ENCODE measurements at regions not wholly inside any gene's neighbourhood (a gene's known extent, or its start where the extent isn't known, plus 50 kb on each side); places are given as distances from the start of the nearest gene placed in this dataset.

- Histone ChIP-seq H3K4me3 (no peak overlapping the region), H3K9me3 (no peaks in the 10 kb centered on the region), H3K27ac (no peak overlapping the region), H3K4me2 (no peak overlapping the region), H3K4me1 (no peaks in the 10 kb centered on the region)
- ATAC-seq: no peak
- FAIRE-seq: no peak
- no peak for DNase-seq (ENCODE audit: low read depth in 1 of 2, low spot score in 1 of 2)
- ChIA-PET POLR2A (no interaction called here), CTCF (no interaction called here)
- TF ChIP-seq KDM1A (IDR thresholded peaks at IDR 0.05; ENCODE audit: low read depth) (no peak), MAFK (IDR thresholded peaks at IDR 0.05; ENCODE audit: partially characterized antibody) (peak; percentile 84)
Observed at GRCh38 chr3:167938516-167938915, 157.2 kb downstream of the GOLIM4 start.

DNA sequence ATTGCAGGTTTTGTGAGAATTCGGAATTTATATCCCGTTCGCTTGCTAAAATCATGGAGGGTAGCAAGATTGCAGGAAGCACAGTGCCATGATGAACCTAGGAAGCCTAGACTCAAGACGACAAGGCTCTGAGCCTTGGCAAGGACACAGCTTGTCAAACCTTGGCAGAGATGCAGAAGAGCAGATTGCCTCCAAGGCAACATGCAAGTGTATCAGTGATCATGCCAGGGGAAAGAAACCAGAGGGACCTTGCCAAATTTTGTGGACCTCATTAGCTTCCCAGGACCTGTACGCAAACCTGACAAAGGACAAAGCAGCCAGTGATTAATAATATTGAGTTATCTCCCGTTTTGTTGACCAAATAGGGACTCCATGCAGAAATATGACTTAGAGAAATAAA lies 159.7 kb downstream of the GOLIM4 start:
- DNase-seq (ENCODE audit: low read depth in 1 of 2, low spot score in 1 of 2): no peak
- Histone ChIP-seq H3K4me1 (no peaks in the 10 kb centered on the region), H3K27ac (no peak overlapping the region), H3K4me2 (no peak overlapping the region), H3K4me3 (no peak overlapping the region), H3K9me3 (no peaks in the 10 kb centered on the region)
- FAIRE-seq: no peak
- 50% methylated on average over 6 of the region's 6 CpGs for WGBS (ENCODE audit: missing lambda C conversion rate)
- CTCF ChIA-PET: no interaction called here
- POLR2A ChIA-PET: no interaction called here
- ATAC-seq: no peak
- TF ChIP-seq MAFK (IDR thresholded peaks at IDR 0.05; ENCODE audit: partially characterized antibody): no peak
- no peak for TF ChIP-seq ZFP36 (IDR thresholded peaks at IDR 0.05; ENCODE audit: borderline replicate concordance, partially characterized antibody)
- TF ChIP-seq RFX5 (IDR thresholded peaks at IDR 0.05): no peak
- TF ChIP-seq, protein P1, sequence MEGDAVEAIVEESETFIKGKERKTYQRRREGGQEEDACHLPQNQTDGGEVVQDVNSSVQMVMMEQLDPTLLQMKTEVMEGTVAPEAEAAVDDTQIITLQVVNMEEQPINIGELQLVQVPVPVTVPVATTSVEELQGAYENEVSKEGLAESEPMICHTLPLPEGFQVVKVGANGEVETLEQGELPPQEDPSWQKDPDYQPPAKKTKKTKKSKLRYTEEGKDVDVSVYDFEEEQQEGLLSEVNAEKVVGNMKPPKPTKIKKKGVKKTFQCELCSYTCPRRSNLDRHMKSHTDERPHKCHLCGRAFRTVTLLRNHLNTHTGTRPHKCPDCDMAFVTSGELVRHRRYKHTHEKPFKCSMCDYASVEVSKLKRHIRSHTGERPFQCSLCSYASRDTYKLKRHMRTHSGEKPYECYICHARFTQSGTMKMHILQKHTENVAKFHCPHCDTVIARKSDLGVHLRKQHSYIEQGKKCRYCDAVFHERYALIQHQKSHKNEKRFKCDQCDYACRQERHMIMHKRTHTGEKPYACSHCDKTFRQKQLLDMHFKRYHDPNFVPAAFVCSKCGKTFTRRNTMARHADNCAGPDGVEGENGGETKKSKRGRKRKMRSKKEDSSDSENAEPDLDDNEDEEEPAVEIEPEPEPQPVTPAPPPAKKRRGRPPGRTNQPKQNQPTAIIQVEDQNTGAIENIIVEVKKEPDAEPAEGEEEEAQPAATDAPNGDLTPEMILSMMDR (IDR thresholded peaks at IDR 0.05): no peak
- TF ChIP-seq BCL3 (IDR thresholded peaks at IDR 0.05): no peak
- TF ChIP-seq MAZ (IDR thresholded peaks at IDR 0.05; ENCODE audit: borderline replicate concordance, low read depth, low read length): no peak
- no peak for TF ChIP-seq POLR2AphosphoS2 (conservative IDR thresholded peaks at IDR 0.05; ENCODE audit: low read length)
- TF ChIP-seq EHF (CRISPR knock-in tag; IDR thresholded peaks at IDR 0.05): no peak
- no peak for TF ChIP-seq PHF8 (IDR thresholded peaks at IDR 0.05; ENCODE audit: borderline replicate concordance, low read depth)
- TF ChIP-seq NPAS2 (CRISPR knock-in tag; IDR thresholded peaks at IDR 0.05; ENCODE audit: borderline replicate concordance): no peak
- no peak for TF ChIP-seq RNF2 (IDR thresholded peaks at IDR 0.05; ENCODE audit: borderline replicate concordance, low read depth)

- no peak for FAIRE-seq
- ChIA-PET POLR2A (no interaction called here), CTCF (no interaction called here)
- TF ChIP-seq EHMT2 (IDR thresholded peaks at IDR 0.05; ENCODE audit: low read depth): no peak
- no peak for TF ChIP-seq HOXB5 (CRISPR knock-in tag; IDR thresholded peaks at IDR 0.05)
- no peak for TF ChIP-seq TFCP2L1 (CRISPR knock-in tag; IDR thresholded peaks at IDR 0.05)
- TF ChIP-seq SREBF2 (IDR thresholded peaks at IDR 0.05): no peak
- TF ChIP-seq, protein P2, sequence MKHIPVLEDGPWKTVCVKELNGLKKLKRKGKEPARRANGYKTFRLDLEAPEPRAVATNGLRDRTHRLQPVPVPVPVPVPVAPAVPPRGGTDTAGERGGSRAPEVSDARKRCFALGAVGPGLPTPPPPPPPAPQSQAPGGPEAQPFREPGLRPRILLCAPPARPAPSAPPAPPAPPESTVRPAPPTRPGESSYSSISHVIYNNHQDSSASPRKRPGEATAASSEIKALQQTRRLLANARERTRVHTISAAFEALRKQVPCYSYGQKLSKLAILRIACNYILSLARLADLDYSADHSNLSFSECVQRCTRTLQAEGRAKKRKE (CRISPR knock-in tag; IDR thresholded peaks at IDR 0.05; ENCODE audit: low read depth): no peak
- TF ChIP-seq, protein P3, sequence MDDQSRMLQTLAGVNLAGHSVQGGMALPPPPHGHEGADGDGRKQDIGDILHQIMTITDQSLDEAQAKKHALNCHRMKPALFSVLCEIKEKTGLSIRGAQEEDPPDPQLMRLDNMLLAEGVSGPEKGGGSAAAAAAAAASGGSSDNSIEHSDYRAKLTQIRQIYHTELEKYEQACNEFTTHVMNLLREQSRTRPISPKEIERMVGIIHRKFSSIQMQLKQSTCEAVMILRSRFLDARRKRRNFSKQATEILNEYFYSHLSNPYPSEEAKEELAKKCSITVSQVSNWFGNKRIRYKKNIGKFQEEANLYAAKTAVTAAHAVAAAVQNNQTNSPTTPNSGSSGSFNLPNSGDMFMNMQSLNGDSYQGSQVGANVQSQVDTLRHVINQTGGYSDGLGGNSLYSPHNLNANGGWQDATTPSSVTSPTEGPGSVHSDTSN (IDR thresholded peaks at IDR 0.05): no peak
- no peak for TF ChIP-seq HEYL (CRISPR knock-in tag; IDR thresholded peaks at IDR 0.05)
- no peak for TF ChIP-seq GATA3 (IDR thresholded peaks at IDR 0.05; ENCODE audit: borderline replicate concordance)
- no peak for TF ChIP-seq POLR2A (IDR thresholded peaks at IDR 0.05; ENCODE audit: low read length)
- no peak for TF ChIP-seq EHF (CRISPR knock-in tag; IDR thresholded peaks at IDR 0.05)
- no peak for TF ChIP-seq FOSB (CRISPR knock-in tag; IDR thresholded peaks at IDR 0.05)
- no peak for TF ChIP-seq NR3C1 (IDR thresholded peaks at IDR 0.05)
- TF ChIP-seq ZNF302 (CRISPR knock-in tag; IDR thresholded peaks at IDR 0.05): no peak
- TF ChIP-seq SMC3 (IDR thresholded peaks at IDR 0.05): no peak
- TF ChIP-seq ZC3H11A (IDR thresholded peaks at IDR 0.05): no peak
- TF ChIP-seq CHD2 (IDR thresholded peaks at IDR 0.05; ENCODE audit: low read length, partially characterized antibody): no peak
- Histone ChIP-seq H3K9me3 (no peaks in the 10 kb centered on the region), H3K4me1 (no peaks in the 10 kb centered on the region), H3K27ac (no peak overlapping the region), H3K4me2 (no peak overlapping the region), H3K4me3 (no peak overlapping the region)
- WGBS (ENCODE audit: missing lambda C conversion rate): 80% methylated on average over 1 of the region's 1 CpG
- no peak for DNase-seq (ENCODE audit: low read depth in 1 of 2, low spot score in 1 of 2)
- no peak for ATAC-seq
Observed at GRCh38 chr3:167930453-167930852, 165.3 kb downstream of the GOLIM4 start.
